ENCODE measurements at regions not wholly inside any gene's neighbourhood (a gene's known extent, or its start where the extent isn't known, plus 50 kb on each side); places are given as distances from the start of the nearest gene placed in this dataset.

DNA sequence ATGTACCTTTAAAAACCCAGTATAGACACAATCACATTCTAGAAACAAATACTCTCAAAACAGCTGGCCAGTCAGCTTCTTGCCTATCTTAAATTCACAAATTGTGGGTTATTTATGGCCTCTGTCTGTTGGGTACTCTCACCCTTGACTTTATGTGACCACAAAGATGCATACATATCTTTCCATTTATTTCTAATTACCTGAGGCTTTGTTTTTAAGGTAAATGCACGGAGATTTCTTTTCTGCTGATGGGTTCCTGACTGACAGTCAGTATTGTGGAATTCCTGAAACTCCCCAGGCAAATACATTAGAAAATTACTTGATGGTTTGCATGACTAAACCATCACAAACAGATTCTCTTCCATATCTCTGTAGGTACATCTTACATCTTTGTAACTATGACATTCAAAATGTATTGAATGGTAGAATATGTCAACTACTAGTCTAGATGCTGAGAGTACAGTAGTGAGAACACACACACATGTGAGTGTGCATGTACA lies 107.7 kb downstream of the EDEM1 start:
- Histone ChIP-seq H3K4me3 (no peak overlapping the region), H3K27me3 (no peaks in the 10 kb centered on the region), H3K27ac (no peak overlapping the region), H3K9me3 (no peaks in the 10 kb centered on the region), H3K36me3 (no peaks in the 10 kb centered on the region), H3K4me1 (no peaks in the 10 kb centered on the region)
- 82 to 86% methylated on average over 1 of the region's 1 CpG for WGBS, 2 donors
- TF ChIP-seq POLR2AphosphoS5 (IDR thresholded peaks at IDR 0.05) = no peak
- TF ChIP-seq, protein P1, sequence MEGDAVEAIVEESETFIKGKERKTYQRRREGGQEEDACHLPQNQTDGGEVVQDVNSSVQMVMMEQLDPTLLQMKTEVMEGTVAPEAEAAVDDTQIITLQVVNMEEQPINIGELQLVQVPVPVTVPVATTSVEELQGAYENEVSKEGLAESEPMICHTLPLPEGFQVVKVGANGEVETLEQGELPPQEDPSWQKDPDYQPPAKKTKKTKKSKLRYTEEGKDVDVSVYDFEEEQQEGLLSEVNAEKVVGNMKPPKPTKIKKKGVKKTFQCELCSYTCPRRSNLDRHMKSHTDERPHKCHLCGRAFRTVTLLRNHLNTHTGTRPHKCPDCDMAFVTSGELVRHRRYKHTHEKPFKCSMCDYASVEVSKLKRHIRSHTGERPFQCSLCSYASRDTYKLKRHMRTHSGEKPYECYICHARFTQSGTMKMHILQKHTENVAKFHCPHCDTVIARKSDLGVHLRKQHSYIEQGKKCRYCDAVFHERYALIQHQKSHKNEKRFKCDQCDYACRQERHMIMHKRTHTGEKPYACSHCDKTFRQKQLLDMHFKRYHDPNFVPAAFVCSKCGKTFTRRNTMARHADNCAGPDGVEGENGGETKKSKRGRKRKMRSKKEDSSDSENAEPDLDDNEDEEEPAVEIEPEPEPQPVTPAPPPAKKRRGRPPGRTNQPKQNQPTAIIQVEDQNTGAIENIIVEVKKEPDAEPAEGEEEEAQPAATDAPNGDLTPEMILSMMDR (IDR thresholded peaks at IDR 0.05) = no peak
- no peak for ATAC-seq (ENCODE audit: low FRiP score in 2 of 2)
- no peak for DNase-seq

GRCh38 chr3:5296362-5296761 lies 108.9 kb downstream of the EDEM1 start:
- no peak for ATAC-seq (ENCODE audit: low FRiP score in 2 of 2)
- DNase-seq = no peak

GRCh38 chr3:5297895-5298294 lies 110.4 kb downstream of the EDEM1 start:
- H3K4me1 ChIP-seq = no peaks in the 10 kb centered on the region
- 18 to 38% methylated on average over 1 of the region's 1 CpG for WGBS, 2 donors
- no peak for ATAC-seq (ENCODE audit: low FRiP score in 2 of 2)

More at GRCh38 chr3:5296362-5296761, 108.9 kb downstream of the EDEM1 start:
- Histone ChIP-seq H3K4me3 (no peak overlapping the region), H3K27ac (no peak overlapping the region), H3K36me3 (no peaks in the 10 kb centered on the region), H3K27me3 (no peaks in the 10 kb centered on the region), H3K9me3 (no peaks in the 10 kb centered on the region), H3K4me1 (no peaks in the 10 kb centered on the region)
- 87 to 89% methylated on average over 2 of the region's 2 CpGs for WGBS, 2 donors
- TF ChIP-seq POLR2AphosphoS5 (IDR thresholded peaks at IDR 0.05) (no peak), POLR2A (IDR thresholded peaks at IDR 0.05) (no peak), EP300 (IDR thresholded peaks at IDR 0.05) (no peak)
- TF ChIP-seq, protein P1 (IDR thresholded peaks at IDR 0.05) = no peak

DNA sequence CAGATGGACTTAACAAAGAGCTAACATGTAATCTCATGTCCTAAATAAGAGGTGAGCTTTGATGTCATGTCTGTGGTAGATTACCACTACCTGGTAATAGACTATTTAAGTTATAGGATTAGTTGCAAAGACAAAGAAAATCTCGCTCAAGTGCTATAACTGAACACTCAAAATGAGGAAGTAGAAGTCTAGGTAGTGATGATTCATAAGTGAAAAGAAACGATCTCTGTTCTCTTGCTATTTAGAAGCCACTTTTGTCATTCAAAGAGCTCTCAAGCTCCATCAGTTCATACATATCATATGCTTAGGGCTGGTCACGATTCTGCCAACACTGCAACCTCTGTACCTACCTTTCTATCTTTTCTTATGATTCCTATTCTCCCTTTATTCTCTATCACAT lies 110.9 kb downstream of the EDEM1 start:
- H3K9me3 ChIP-seq = no peaks in the 10 kb centered on the region

More at GRCh38 chr3:5297895-5298294, 110.4 kb downstream of the EDEM1 start:
- H3K27me3 ChIP-seq = no peaks in the 10 kb centered on the region
- no peak overlapping the region for H3K27ac ChIP-seq
- DNase-seq = no peak
- H3K36me3 ChIP-seq = no peaks in the 10 kb centered on the region
- no peak overlapping the region for H3K4me3 ChIP-seq
- TF ChIP-seq, protein P1 (IDR thresholded peaks at IDR 0.05) = no peak
- no peak for TF ChIP-seq EP300 (IDR thresholded peaks at IDR 0.05)
- no peak for TF ChIP-seq POLR2A (IDR thresholded peaks at IDR 0.05)
- TF ChIP-seq POLR2AphosphoS5 (IDR thresholded peaks at IDR 0.05) = no peak
- no peaks in the 10 kb centered on the region for H3K9me3 ChIP-seq

DNA sequence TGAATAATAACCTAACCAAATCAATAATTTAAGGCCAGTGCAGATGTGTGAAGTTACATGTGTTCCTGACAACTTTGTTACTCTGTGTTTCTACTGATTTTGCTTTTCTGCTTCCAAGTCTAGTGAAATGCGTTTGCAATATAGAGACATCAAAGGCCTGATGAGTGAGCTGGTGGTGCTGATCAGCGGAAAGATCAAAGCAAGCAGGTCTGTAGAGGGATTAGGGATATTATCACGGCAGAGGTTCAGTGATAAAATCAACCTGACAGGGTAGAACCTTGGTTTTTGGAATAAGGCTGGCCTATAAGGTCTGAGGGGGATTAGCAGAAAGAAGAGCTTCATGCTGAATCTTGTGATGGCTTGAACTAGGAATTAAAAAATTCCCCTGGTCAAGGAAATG lies 111.7 kb downstream of the EDEM1 start:
- no peak overlapping the region for H3K4me3 ChIP-seq
- ATAC-seq (ENCODE audit: low FRiP score in 2 of 2) (no peak), DNase-seq (no peak)
- H3K9me3 ChIP-seq = no peaks in the 10 kb centered on the region
- TF ChIP-seq POLR2A (IDR thresholded peaks at IDR 0.05) (no peak), POLR2AphosphoS5 (IDR thresholded peaks at IDR 0.05) (no peak), EP300 (IDR thresholded peaks at IDR 0.05) (no peak)
- TF ChIP-seq, protein P1 (IDR thresholded peaks at IDR 0.05) = no peak
- H3K27ac ChIP-seq = no peak overlapping the region
- H3K27me3 ChIP-seq = no peaks in the 10 kb centered on the region
- H3K36me3 ChIP-seq = no peaks in the 10 kb centered on the region
- WGBS, 2 donors = 59 to 60% methylated on average over 3 of the region's 3 CpGs
- H3K4me1 ChIP-seq = no peaks in the 10 kb centered on the region

More for the DNA sequence above, 110.9 kb downstream of the EDEM1 start:
- H3K4me1 ChIP-seq = no peaks in the 10 kb centered on the region
- ATAC-seq (ENCODE audit: low FRiP score in 2 of 2) (no peak), DNase-seq (no peak)
- H3K36me3 ChIP-seq = no peaks in the 10 kb centered on the region
- H3K27ac ChIP-seq = no peak overlapping the region
- 31 to 42% methylated on average over 3 of the region's 3 CpGs for WGBS, 2 donors
- no peaks in the 10 kb centered on the region for H3K27me3 ChIP-seq
- TF ChIP-seq, protein P1 (IDR thresholded peaks at IDR 0.05) = no peak
- TF ChIP-seq EP300 (IDR thresholded peaks at IDR 0.05) (no peak), POLR2AphosphoS5 (IDR thresholded peaks at IDR 0.05) (no peak), POLR2A (IDR thresholded peaks at IDR 0.05) (no peak)
- H3K4me3 ChIP-seq = no peak overlapping the region
